ENCODE measurements at regions not wholly inside any gene's neighbourhood (a gene's known extent, or its start where the extent isn't known, plus 50 kb on each side); places are given as distances from the start of the nearest gene placed in this dataset.
"Not testable (repeated sequence)": the region's sequence is repeated elsewhere in the genome, so short reads cannot be mapped to it uniquely, and the experiment has no call there.

DNA sequence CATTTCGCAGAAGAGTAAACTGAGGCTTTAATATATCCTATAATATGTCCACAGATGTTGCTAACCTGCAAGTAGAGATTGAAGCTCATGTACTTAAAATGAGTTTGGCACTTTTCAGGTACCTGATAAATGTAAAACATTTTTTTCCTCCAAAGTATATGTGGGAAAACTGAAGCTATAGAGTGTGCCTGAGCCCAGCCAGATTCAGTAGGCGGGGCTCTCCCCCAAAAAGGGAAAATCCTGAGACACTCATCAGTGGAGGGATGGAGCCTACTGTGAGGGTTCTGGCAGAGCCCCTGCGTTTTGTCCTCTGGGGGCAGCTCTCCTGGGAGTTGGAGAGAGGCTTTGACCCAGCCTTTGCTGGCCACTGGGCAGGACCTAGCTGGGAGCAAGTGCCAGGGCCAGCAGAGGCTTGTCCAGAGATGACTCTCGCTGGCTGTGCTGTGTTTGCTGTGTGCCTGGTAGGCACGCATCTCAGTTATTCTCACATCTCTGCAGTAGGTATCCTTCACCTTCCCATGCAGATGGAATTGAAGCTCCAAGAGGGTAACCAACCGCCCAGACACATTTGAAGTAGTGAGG is 81.1 kb upstream of the SPRY4 start:
- DNase-seq, result no peak

GRCh38 chr5:142405023-142405422 is 80.2 kb upstream of the SPRY4 start:
- DNase-seq, result no peak

DNA sequence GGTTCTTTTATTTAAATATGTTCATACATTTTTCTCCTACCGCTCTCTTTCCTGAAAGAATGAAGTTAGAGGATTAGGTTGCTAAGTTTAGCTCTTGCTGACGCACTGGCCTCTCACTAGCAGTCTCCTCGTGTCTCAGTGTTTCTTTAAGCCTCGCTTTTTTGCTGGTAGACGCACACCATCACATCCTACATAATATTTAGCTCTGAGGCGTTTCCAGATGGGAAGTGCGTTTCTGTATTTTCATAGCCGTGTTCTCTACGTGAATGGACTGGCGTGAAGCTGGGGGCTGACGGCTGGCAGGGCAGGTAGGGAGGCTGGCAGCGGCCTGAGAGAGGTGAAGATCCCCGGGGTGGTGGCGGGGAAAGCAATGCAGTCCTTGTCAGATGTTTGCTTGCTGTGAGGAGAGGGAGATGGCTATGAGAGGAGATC is 79.2 kb upstream of the SPRY4 start:
- no peak for DNase-seq

DNA sequence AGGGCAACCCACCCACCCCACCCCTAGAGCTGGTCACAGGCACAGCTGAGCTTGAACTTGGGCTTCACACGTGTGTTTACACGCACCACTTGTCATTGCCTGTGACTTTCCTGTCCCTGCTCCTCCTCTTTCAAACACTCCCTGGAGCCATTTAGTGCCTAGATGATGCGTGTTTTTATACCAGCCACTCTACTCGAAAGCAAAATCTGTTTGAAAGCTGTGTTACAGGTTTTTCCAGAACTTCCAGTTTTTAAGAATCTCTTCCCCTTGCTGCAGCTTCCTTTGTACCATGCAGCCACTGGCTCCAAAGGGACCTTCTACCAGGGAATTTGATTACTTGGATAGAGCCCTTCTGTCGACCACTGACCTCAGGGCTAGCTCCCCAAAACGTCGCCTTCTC is 78.8 kb upstream of the SPRY4 start:
- DNase-seq, result no peak

- DNase-seq, result no peak
These were observed 78.0 kb upstream of the SPRY4 start for GRCh38 chr5:142402752-142403318.

GRCh38 chr5:142400415-142400814 is 75.6 kb upstream of the SPRY4 start:
- DNase-seq, result no peak

GRCh38 chr5:142399891-142400290 is 75.1 kb upstream of the SPRY4 start:
- DNase-seq, result no peak

DNA sequence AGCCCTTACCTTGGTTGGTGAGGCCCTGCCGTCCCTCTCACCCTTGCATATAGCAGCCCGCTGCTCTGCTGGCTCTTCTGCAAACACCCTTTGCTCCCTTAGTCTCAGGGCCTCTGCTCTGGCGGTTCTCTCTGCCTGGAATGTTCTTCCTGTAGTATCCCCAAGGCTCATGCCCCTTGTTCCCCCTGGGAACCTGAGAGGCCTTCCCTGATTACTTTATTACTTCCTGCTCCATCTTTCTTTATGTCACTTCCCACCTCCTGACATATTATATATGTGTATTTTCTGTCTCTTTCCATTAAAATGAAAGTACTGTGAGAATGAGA is 73.9 kb upstream of the SPRY4 start:
- no peak for DNase-seq

- not testable (repeated sequence) for DNase-seq
These were observed 73.3 kb upstream of the SPRY4 start for GRCh38 chr5:142398011-142398729.

DNA sequence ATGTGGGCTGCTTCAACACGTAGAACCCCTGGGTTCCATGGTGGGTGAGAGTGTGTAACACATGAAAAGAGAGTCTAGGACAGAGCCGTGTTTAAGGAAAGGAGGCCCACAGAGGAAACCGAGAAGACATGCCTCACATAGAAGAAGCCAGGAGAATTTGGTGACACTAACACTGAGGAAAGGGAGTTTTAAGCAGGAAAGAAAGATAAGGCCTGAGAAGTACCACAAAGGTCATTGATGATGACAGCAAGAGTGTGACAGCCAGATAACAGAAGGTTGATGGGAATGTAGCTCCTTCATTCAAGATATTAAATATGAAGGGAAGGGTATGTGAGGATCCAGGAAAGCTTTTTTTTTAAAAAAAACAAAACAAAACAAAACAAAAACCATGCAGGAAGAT is 72.4 kb upstream of the SPRY4 start:
- no peak for DNase-seq

DNA sequence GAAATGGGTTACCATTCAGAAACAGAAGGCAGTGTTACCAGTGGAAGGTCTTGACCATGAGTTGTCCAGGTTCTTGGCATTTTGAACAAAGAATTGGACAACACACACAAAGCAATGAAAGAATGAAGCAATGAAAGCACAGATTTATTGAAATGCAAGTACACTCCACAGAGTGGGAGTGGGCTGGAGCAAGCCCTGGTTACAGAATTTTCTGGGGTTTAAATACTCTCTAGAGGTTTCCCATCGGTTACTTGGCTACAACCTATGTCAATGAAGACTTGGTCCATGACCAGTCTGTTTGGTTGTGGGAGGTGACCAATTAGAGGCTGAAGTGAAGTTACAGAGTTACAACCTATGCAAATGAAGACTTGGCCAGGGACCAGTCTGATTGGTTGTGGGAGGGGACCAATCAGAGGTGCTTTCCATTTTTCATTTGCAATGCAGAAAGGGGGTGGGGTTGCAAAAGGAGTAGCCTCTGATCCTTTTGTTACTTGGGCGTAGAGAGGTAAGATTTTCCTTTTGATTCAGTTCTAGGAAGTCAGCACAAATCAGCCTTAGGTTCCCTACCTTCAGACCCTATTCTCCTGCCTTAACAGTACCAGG is 71.7 kb upstream of the SPRY4 start:
- DNase-seq, result no peak

- no peak for DNase-seq
These were observed 70.5 kb upstream of the SPRY4 start for GRCh38 chr5:142395334-142395733.

- DNase-seq, result no peak
These were observed 66.4 kb upstream of the SPRY4 start for GRCh38 chr5:142391058-142391845.

DNA sequence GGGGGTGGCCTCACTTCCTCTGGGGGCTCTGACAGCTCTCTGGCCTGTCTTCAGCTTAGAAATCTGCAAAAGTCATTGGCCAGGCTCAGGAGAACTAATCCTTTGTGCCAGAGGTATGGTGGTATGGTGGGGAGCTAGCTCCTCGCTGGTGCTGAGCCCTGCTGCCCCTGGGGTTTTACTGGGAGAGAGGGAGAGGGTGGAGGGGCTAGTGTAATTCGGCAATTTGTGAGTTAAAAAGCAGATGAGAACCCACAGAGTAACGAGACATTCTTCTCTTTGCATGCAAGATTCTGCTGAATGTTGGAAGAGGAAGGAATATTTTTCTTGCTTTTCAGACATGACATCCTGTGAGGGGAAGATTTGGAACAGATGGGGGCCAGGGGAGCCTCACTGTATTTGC is 65.5 kb upstream of the SPRY4 start:
- no peak for DNase-seq

GRCh38 chr5:142388696-142389095 is 63.9 kb upstream of the SPRY4 start:
- no peak for DNase-seq

GRCh38 chr5:142387024-142387682 is 62.3 kb upstream of the SPRY4 start:
- DNase-seq, result no peak

DNA sequence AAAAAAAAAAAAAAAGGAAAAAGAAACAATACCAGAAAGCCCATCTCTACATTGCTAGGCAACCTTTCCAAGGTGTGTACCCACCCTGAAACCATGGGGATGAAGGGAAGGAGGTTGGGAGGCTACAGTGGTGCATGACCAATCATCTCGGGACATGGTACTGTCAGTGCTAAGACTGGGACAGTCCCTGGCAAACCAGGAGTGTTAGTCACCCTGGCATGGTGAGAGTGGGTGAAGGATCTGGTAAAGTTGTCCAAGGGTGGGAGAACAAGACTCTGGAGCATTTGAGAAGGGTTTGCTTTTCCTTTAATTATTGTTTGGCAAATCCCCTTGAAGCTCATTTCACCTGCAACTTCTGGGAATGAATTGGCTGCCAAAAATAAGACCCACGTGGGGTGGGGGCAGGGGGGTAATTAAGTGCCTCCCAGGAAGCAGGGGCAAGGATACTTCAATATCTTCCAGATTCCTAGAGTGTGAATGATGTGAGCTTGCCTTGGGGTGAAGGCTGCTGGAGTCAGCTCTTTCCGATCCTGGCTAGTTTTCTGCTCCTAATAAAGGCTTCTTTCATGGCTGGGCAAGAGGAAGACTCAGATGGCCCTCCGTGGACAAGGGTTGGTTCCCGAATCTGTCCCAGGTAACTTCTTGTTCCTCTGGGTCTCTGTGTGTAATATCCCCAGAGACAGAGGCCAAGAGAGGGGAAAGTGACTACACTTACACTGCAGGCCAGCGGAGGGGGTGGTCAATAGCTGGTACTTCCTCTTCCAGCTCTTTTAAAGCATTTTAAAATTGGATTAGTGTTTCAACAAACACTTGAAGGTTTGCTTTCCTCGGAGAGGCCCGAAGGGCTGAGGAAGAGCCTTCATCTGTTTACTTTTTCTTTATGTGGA is 61.6 kb upstream of the SPRY4 start:
- no peak for DNase-seq

- DNase-seq, result no peak
These were observed 60.4 kb upstream of the SPRY4 start for GRCh38 chr5:142385194-142385593.

GRCh38 chr5:142384014-142384413 is 59.2 kb upstream of the SPRY4 start:
- DNase-seq, result no peak

- DNase-seq, result no peak
These were observed 57.4 kb upstream of the SPRY4 start for GRCh38 chr5:142382186-142382585.

All from muscle of arm (tissue), 1 donor.